Stimulated activated CD4-positive, alpha-beta T cell treated with anti-CD3 and anti-CD28 coated beads, Interleukin-15, amount 100 ng/mL, for 48 hours (primary cell): ENCODE measurements at regions not wholly inside any gene's neighbourhood (a gene's known extent, or its start where the extent isn't known, plus 50 kb on each side); places are given as distances from the start of the nearest gene placed in this dataset.
"Not testable (repeated sequence)": the region's sequence is repeated elsewhere in the genome, so short reads cannot be mapped to it uniquely, and the experiment has no call there.

Experiments
- DNase-seq, 2 donors: peaks; one replicate each; pipeline ENCODE4 v3.0.0-alpha.2; 2020; ENCODE audit warnings: low read depth in 2 of 2

- no peak for DNase-seq
Observed at GRCh38 chr10:130510755-130511154, 374.6 kb downstream of the GLRX3 start.

GRCh38 chr10:130511766-130512165 lies 375.6 kb downstream of the GLRX3 start:
- DNase-seq = no peak

DNA sequence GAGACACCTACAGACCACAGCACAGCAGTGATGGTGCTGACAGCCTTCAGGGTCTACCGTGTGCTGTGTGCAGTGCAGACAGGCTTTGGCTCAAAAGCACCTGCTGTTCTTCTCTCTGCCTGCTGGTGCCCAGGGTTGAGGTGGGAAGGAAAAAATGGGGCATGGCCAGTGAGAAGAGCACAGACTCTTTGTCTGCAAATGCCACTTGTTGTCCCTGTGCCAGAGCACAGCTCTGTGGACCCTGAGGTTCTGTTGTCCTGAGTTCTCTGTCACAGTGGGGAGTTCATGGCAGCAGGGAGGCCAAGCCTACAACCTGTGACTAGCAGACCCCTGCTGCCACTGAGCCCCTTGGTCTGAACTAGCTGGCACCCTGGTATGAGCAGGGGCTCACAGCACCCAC lies 376.7 kb downstream of the GLRX3 start:
- no peak for DNase-seq

DNA sequence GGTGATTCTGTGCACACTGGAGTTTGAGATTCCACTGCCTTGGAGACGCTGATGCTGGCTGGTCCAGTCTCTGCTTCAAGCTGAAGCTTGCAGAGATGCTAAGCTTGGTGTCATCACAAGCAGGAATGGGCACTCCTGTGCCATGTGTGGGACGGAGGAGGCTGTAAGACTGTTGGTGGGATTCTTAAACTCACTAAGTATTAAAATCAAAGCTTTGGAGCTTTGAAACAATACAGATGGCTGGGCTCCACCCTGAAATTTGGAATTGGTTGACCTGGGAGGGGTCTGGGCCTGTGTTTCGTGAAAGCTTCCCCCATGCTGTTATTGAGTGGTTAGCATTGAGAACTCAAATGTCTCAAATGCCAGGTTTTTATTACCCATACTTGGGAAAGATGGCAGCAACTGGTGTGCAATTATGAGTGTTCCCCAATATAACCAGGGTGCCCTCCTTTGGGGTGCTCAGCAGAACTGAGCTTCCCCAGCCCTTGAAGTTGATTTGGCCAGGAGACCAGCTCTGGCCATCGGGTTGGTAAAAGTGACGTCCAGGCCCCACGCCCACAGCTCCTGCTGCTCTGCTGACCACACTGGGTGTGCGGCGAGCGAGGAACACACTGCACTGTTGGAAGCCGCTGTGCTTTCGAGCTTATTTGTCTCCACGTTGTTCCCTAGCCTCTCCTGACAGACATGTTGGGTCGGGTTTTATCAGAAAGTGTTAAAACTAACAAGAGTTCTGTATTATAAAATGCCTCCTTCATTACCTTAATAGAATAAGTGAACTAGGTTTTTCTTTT lies 377.7 kb downstream of the GLRX3 start:
- no peak for DNase-seq

DNA sequence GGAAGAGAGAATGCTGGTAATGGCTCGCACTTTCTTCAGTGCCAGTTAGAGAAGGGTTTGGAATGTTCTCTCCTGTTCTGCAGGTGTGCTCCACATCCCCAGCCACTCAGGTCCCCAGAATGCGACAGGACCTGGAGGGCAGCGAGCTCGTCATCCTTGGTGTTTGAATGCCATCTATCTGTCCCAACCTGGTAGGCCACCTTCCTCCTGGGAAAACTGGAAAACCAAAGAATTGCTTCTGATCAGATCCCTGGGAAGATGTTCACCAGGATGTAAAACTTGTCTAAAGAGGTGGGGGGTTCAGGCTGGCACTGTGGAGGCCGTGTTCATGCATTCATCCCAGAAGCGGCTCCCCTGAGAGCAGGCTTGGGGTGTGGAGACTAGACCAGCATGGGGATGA lies 379.5 kb downstream of the GLRX3 start:
- DNase-seq = no peak

DNA sequence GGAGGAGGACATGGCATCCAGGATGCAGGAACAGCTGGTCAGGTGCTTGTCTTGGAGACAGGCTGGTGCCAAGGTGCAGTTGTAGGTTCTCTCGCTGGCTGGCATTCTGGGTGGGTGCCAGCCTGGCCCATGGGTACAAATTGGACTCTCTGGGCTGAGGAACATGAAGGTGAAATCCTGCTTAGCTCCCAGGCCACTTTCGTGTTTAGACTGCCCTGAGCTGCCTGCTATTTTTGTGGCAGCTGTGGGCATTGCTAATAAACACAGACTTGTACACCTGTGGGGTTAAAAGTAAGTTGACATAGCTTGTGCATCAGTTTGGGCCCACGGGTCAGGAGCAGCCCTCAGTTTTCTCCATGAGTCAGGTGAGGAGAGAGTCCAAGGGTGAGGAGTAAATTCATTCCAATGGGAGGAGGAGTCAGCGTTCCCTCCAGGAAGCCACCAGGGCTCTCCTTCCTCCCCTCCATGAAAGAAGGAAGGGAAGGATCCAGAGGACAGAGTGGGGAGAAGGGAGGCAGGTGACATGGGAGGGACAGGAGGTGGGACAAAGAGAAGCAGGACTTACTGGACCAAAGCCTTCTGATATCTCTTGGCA lies 380.0 kb downstream of the GLRX3 start:
- DNase-seq = no peak

GRCh38 chr10:130518921-130519320 lies 382.7 kb downstream of the GLRX3 start:
- DNase-seq = not testable (repeated sequence)

DNA sequence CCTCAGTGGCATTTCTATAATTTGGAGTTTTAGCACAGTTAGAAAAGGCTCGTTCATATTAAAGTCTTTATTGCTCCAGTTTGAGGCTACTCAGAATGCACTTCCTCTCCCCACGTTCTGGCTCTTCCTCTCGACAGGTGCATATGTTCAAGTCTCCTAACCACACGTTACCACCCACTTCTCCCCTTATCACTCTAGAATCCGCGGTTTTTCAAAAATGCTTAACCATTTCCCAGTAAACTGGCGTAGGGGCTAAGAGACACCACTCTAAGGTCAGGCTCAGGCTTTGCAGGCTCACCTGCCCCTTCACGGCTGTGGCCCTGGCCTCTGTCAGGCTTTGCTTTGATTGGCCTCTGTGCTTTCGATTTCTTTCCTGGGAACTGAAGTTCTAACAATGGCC lies 383.6 kb downstream of the GLRX3 start:
- no peak for DNase-seq

- DNase-seq = no peak
Observed at GRCh38 chr10:130531312-130531711, 395.1 kb downstream of the GLRX3 start.

GRCh38 chr10:130541090-130541489 lies 404.9 kb downstream of the GLRX3 start:
- DNase-seq = no peak

GRCh38 chr10:130542761-130543160 lies 406.6 kb downstream of the GLRX3 start:
- no peak for DNase-seq

DNA sequence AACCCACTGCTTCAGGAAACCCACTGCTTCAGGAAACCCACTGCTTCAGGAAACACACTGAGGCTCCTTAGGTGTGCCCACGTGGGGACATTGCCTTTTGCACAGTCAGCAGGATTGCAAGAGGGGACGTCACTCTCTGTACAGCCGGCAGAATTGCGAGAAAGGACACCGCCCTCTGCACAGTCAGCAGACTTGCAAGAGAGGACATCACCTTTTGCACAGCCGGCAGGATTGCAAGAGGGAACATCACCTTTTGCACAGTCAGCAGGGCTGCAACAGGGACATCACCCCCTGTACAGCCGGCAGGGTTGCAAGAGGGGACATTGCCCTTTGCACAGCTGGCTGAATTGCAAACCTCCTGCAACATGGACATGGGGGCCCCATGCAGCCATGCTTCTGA lies 407.6 kb downstream of the GLRX3 start:
- no peak for DNase-seq

DNA sequence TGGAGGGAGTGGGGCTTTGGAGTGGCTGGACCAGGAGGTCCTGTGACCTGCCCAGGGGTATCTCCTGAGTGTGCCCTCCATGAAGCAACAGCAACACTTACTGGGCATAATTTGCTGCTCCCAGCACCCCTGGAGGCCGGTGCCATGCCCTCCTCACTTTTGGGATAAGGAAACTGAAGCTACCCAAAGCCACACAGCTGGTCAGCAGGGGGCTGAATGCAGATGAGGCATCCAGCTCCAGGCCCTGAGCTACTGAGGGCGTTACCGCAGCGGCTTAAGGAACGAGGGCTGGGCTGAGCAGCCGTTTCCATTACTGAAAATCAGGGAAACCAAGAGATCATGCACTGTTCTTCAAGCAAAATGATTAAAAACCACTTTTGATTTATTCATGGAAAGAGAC lies 408.9 kb downstream of the GLRX3 start:
- no peak for DNase-seq

- DNase-seq = no peak
Observed at GRCh38 chr10:130545697-130546096, 409.5 kb downstream of the GLRX3 start.

DNA sequence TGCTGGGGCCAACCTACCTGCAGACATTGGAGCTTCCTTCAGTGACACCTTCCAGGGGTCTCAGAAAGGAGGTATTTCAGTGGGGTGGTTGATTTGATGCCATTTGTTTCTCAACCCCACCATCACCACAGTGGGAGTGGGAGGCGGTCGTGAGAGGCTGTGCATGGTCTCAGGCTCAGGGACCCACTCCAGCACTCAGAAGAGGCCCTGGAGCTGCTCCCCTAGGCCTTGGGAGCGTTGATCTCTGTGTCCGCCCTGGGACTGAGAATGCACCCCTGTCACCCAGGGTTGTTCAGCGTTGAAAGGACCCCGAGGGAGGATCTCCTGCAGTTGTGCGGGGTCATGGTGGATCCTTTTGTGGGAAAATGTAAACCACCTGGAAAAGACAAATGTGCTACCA lies 410.6 kb downstream of the GLRX3 start:
- no peak for DNase-seq

- DNase-seq = no peak
Observed at GRCh38 chr10:130547368-130547767, 411.2 kb downstream of the GLRX3 start.

GRCh38 chr10:130550952-130551674 lies 414.9 kb downstream of the GLRX3 start:
- no peak for DNase-seq

DNA sequence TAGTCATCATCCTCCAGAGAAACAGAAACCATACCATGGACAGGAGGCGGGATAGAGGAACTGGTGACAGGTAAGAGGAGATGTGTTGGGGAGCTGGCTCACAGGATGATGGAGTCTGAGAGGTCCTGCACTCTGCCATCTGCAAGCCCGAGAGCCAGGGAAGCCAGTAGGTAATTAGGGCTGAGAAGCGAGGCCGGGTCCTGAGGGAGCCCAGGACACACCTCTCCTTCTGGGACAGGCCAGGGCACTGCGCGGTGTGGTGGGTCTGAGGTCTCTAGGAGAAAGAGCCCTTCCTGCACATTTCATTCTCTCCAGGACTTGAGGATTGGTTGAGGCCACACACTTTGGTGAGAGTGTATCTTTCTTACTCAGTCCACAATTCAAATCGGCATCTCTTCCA lies 415.5 kb downstream of the GLRX3 start:
- DNase-seq = no peak

- DNase-seq = no peak
Observed at GRCh38 chr10:130553826-130554225, 417.6 kb downstream of the GLRX3 start.

DNA sequence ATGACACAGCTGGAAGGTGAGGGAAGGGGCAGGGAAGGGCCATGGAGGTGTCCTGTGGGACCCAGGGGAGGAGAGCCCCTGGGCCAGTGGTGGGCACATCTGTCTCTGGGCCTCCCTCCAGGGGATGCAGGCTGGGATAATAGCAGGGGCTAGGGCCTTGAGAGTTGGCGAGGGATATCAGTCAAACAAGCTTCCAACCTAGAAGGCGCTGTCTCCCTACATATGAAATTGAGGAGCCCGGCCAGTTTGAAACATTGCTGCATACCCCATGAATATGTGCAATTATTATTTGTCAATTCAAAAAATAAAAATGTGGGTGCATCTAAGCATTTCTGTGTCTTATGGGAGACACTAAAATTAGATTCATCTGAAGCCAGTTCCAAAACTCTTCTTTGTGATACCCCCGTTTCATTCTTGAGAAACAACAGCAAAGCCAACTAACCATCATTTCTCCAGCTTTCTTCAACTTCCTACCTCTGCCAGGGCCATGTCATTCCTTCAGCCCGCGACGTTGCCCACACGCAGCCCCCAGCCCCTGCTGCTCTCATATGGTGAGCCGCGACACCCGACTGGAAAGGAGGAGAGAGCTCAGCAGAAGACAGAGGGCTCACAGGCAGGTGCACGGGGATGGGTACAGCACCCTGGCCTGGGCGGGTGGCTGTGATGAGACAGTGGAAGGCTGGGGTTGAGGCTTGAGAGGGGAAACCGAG lies 418.7 kb downstream of the GLRX3 start:
- DNase-seq = no peak

DNA sequence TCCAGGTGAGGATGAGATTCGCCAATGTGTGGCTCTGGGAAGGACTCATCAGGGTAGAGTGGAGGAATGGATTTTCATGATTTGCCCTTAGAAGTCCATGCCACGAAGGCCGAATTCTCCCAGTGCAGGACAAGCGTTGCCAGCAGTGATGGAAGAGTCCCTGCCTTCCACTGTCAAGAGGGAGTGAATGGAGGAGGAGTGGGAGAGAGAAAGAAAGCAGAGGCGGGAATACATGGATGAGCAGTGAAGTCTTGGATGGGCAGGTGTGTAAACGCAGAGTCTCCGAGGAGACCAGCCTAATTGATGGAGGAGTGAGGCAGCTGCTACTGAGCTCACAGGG lies 419.2 kb downstream of the GLRX3 start:
- DNase-seq = no peak

- DNase-seq = no peak
Observed at GRCh38 chr10:130557181-130557845, 421.1 kb downstream of the GLRX3 start.
